ENCODE measurements at regions not wholly inside any gene's neighbourhood (a gene's known extent, or its start where the extent isn't known, plus 50 kb on each side); places are given as distances from the start of the nearest gene placed in this dataset.

- DNase-seq = no peak
Observed at GRCh38 chr10:123607386-123607785, 58.8 kb upstream of the GPR26 start.

GRCh38 chr10:123608047-123608446 lies 58.1 kb upstream of the GPR26 start:
- Histone ChIP-seq H3K4me3 (no peak overlapping the region), H3K36me3 (no peaks in the 10 kb centered on the region), H3K27me3 (no peaks in the 10 kb centered on the region), H3K9me3 (no peaks in the 10 kb centered on the region)
- DNase-seq = no peak

More at GRCh38 chr10:123607386-123607785, 58.8 kb upstream of the GPR26 start:
- H3K4me3 ChIP-seq = no peak overlapping the region
- no peaks in the 10 kb centered on the region for H3K27me3 ChIP-seq
- no peaks in the 10 kb centered on the region for H3K9me3 ChIP-seq
- no peaks in the 10 kb centered on the region for H3K36me3 ChIP-seq

- DNase-seq = no peak
- no peak overlapping the region for H3K4me3 ChIP-seq
- no peaks in the 10 kb centered on the region for H3K27me3 ChIP-seq
- no peaks in the 10 kb centered on the region for H3K9me3 ChIP-seq
- H3K36me3 ChIP-seq = no peaks in the 10 kb centered on the region
Observed at GRCh38 chr10:123611243-123611642, 54.9 kb upstream of the GPR26 start.

- DNase-seq = no peak
- no peak overlapping the region for H3K4me3 ChIP-seq
- H3K27me3 ChIP-seq = no peaks in the 10 kb centered on the region
- no peaks in the 10 kb centered on the region for H3K9me3 ChIP-seq
- no peaks in the 10 kb centered on the region for H3K36me3 ChIP-seq
Observed at GRCh38 chr10:123611876-123612275, 54.3 kb upstream of the GPR26 start.

GRCh38 chr10:123613346-123613850 lies 52.8 kb upstream of the GPR26 start:
- DNase-seq = no peak
- no peaks in the 10 kb centered on the region for H3K27me3 ChIP-seq
- no peaks in the 10 kb centered on the region for H3K9me3 ChIP-seq
- no peak overlapping the region for H3K4me3 ChIP-seq
- no peaks in the 10 kb centered on the region for H3K36me3 ChIP-seq

- peak; percentile 41 for DNase-seq
Observed at GRCh38 chr10:123614888-123615287, 51.3 kb upstream of the GPR26 start.

More at GRCh38 chr10:123614888-123615287, 51.3 kb upstream of the GPR26 start:
- Histone ChIP-seq H3K36me3 (no peaks in the 10 kb centered on the region), H3K27me3 (no peaks in the 10 kb centered on the region), H3K4me3 (no peak overlapping the region), H3K9me3 (no peaks in the 10 kb centered on the region)

All from MG63 (cell line).